ENCODE measurements at regions not wholly inside any gene's neighbourhood (a gene's known extent, or its start where the extent isn't known, plus 50 kb on each side); places are given as distances from the start of the nearest gene placed in this dataset.

DNA sequence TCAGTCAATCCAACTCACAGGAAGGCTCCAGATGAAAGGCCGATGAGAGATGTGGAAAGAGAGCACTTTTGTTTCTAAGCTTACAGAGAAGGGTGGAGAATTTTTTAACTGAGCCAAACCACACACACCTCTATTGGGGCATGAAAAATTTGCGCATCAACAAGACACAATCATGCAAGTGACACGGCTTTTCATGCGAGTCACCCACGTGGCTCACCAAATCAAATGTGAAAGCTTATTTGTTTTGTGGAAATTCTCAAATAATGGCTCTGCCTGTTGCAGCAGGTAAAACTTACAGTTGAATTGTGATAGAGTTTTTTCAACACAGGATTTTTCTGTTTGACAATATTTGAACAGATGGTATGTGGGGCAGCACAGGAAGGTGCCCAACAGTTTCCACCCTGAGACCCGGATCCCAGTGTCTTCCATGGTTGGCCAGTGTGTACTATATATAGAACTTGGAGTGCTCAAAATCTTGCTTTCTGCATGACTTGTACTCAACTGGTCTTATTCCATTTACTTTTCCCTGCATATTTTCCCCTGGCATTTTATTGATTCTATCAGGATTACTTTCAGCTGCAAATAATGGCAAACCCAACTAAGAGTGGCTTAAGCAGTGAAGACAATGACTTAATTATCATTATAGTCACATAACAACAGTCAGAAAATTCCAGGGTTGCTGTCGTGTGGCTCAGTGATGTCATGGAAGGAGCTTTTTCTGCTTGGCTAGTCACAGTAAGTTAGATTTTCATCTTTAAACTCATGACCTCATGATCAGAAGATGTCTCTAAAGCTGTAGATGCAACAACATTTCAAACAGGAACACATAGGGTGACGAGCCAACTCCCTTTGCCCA, 90.6 kb upstream of the SIM2 start:
- Histone ChIP-seq H2BK12ac (ENCODE audit: insufficient read length, low read depth, low read length) (no peak overlapping the region), H4K91ac (ENCODE audit: insufficient read length, low read depth, low read length) (no peak overlapping the region), H3K4me2 (ENCODE audit: insufficient read depth, insufficient read length, low read length) (no peak overlapping the region), H3K79me1 (ENCODE audit: insufficient read depth, low read depth, low read length, poor library complexity, severe bottlenecking) (no peaks in the 10 kb centered on the region), H2AK5ac (ENCODE audit: insufficient read length, low read length) (no peak overlapping the region), H4K8ac (replicated peaks; ENCODE audit: insufficient read length, low read depth, low read length) (no peak overlapping the region), H2BK20ac (ENCODE audit: low read depth, low read length, poor library complexity, severe bottlenecking) (no peak overlapping the region), H2BK15ac (ENCODE audit: low read depth, low read length) (no peak overlapping the region), H4K20me1 (ENCODE audit: control insufficient read depth, insufficient read depth, insufficient read length) (no peaks in the 10 kb centered on the region), H3K27ac (ENCODE audit: insufficient read length, low read depth, low read length) (no peak overlapping the region), H3K9me3 (ENCODE audit: control insufficient read depth, low read depth, low read length) (no peaks in the 10 kb centered on the region), H3K4me1 (ENCODE audit: insufficient read depth, low read length) (0 out of 2 replicates have a peak, but pooled peaks cover 2% of the 10 kb centered on the region), H2AFZ (ENCODE audit: low read length) (no peak overlapping the region), H3K4ac (ENCODE audit: low read depth, low read length) (no peak overlapping the region), H2BK5ac (ENCODE audit: insufficient read length, low read length) (no peak overlapping the region), H3K23ac (ENCODE audit: insufficient read length, low read depth, low read length) (no peak overlapping the region), H3K23me2 (ENCODE audit: insufficient read length, low read depth, low read length, poor library complexity, severe bottlenecking) (no peaks in the 10 kb centered on the region), H3K56ac (ENCODE audit: insufficient read length, low read depth, low read length) (no peak overlapping the region), H3T11ph (ENCODE audit: low read length) (no peak overlapping the region), H3K27me3 (ENCODE audit: insufficient read depth, low read length) (no peaks in the 10 kb centered on the region), H4K5ac (ENCODE audit: insufficient read length, low read depth, low read length) (no peak overlapping the region), H3K18ac (ENCODE audit: insufficient read length, low read depth, low read length) (no peak overlapping the region), H3K79me2 (ENCODE audit: insufficient read depth, low read length) (no peaks in the 10 kb centered on the region), H2BK120ac (ENCODE audit: low read depth, low read length, poor library complexity, severe bottlenecking) (no peak overlapping the region), H3K14ac (ENCODE audit: insufficient read depth, low read length) (no peak overlapping the region), H3K9ac (ENCODE audit: extremely low read depth, insufficient read length, low read length) (no peak overlapping the region)
- TF ChIP-seq, protein P1, sequence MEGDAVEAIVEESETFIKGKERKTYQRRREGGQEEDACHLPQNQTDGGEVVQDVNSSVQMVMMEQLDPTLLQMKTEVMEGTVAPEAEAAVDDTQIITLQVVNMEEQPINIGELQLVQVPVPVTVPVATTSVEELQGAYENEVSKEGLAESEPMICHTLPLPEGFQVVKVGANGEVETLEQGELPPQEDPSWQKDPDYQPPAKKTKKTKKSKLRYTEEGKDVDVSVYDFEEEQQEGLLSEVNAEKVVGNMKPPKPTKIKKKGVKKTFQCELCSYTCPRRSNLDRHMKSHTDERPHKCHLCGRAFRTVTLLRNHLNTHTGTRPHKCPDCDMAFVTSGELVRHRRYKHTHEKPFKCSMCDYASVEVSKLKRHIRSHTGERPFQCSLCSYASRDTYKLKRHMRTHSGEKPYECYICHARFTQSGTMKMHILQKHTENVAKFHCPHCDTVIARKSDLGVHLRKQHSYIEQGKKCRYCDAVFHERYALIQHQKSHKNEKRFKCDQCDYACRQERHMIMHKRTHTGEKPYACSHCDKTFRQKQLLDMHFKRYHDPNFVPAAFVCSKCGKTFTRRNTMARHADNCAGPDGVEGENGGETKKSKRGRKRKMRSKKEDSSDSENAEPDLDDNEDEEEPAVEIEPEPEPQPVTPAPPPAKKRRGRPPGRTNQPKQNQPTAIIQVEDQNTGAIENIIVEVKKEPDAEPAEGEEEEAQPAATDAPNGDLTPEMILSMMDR (conservative IDR thresholded peaks at IDR 0.05), result no peak
- peaks cover 4% of the 10 kb centered on the region; the same call in 1 of the 2 replicates for H3K27me3 Mint-ChIP-seq (ENCODE audit: low read depth)
- H3K9me3 Mint-ChIP-seq, result peaks cover 8 to 16% of the 10 kb centered on the region in 2 experiments
- no peak overlapping the region; a peak in 1 of 7 replicates for H3K27ac Mint-ChIP-seq
- peaks cover 15 to 29% of the 10 kb centered on the region in 2 experiments for H3K4me1 Mint-ChIP-seq
- no peak overlapping the region for H3K4me3 Mint-ChIP-seq
- no peak for DNase-seq
- WGBS (ENCODE audit: extremely low coverage, insufficient read length, low lambda C conversion rate), result no CpG with 5 or more reads among the region's 8 CpGs
- H3K36me3 Mint-ChIP-seq (ENCODE audit: insufficient read depth in 1 of 3, low read depth in 3 of 3), result peaks cover 0 to 18% (median 5%) of the 10 kb centered on the region in 3 experiments; a peak in 5 of 7 replicates
